ENCODE measurements at regions not wholly inside any gene's neighbourhood (a gene's known extent, or its start where the extent isn't known, plus 50 kb on each side); places are given as distances from the start of the nearest gene placed in this dataset.
"Not testable (repeated sequence)": the region's sequence is repeated elsewhere in the genome, so short reads cannot be mapped to it uniquely, and the experiment has no call there.

- peaks cover 20 to 22% of the 10 kb centered on the region in 2 experiments for H3K9me3 ChIP-seq (ENCODE audit: insufficient read depth in 2 of 2, low read depth in 1 of 2, low read length in 1 of 2)
- not testable (repeated sequence) for DNase-seq (ENCODE audit: low read depth in 1 of 2, low spot score in 2 of 2); H3K23ac ChIP-seq (ENCODE audit: insufficient read length)
Observed at GRCh38 chr15:20416618-20417017, 125.0 kb downstream of the GOLGA6L6 start.

GRCh38 chr15:20409667-20410198 lies 131.9 kb downstream of the GOLGA6L6 start:
- FAIRE-seq = not testable (repeated sequence)

More at GRCh38 chr15:20416618-20417017, 125.0 kb downstream of the GOLGA6L6 start:
- H3K79me2 ChIP-seq (ENCODE audit: control insufficient read depth in 1 of 2, insufficient read depth in 2 of 2, low read length in 2 of 2); H3K18ac ChIP-seq (ENCODE audit: extremely low read depth, low read length); H4K20me1 ChIP-seq (replicated peaks in 1 of 2; ENCODE audit: control insufficient read depth in 1 of 2, insufficient read depth in 2 of 2, low read length in 2 of 2); H3K79me1 ChIP-seq (ENCODE audit: low read depth, low read length); H3K56ac ChIP-seq (replicated peaks; ENCODE audit: insufficient read length, low read depth, low read length); H3K23me2 ChIP-seq (ENCODE audit: low read depth, low read length); H2BK12ac ChIP-seq (ENCODE audit: low read depth, low read length); H2AFZ ChIP-seq (ENCODE audit: low read length); H4K91ac ChIP-seq (replicated peaks; ENCODE audit: insufficient read length, low read length); H3K27me3 ChIP-seq (replicated peaks in 1 of 4; ENCODE audit: control insufficient read depth in 3 of 4, extremely low read depth in 1 of 4, insufficient read depth in 3 of 4, low read length in 3 of 4); H4K5ac ChIP-seq (ENCODE audit: insufficient read length, low read depth, low read length); H3K14ac ChIP-seq (ENCODE audit: insufficient read length); H2BK120ac ChIP-seq (replicated peaks; ENCODE audit: low read depth, low read length); H3K27ac ChIP-seq (ENCODE audit: low read depth, low read length); H3K4ac ChIP-seq (replicated peaks; ENCODE audit: insufficient read length, low read depth, low read length); H3K36me3 ChIP-seq (ENCODE audit: control insufficient read depth in 2 of 4, insufficient read depth in 4 of 4, low read length in 3 of 4); CTCF ChIA-PET (ENCODE audit: partially characterized antibody); H3K4me3 ChIP-seq (ENCODE audit: extremely low read depth in 1 of 4, insufficient read depth in 2 of 4, low read depth in 3 of 4, low read length in 4 of 4); FAIRE-seq; POLR2A ChIA-PET (ENCODE audit: partially characterized antibody); H3K4me1 ChIP-seq (replicated peaks in 1 of 4; ENCODE audit: control insufficient read depth in 3 of 4, insufficient read depth in 4 of 4, low read length in 3 of 4); H2AK5ac ChIP-seq (ENCODE audit: low read depth, low read length); H2BK20ac ChIP-seq (ENCODE audit: low read length); H4K8ac ChIP-seq (ENCODE audit: extremely low read depth, insufficient read depth, low read length); H3K9ac ChIP-seq (replicated peaks in 1 of 4; ENCODE audit: extremely low read depth in 1 of 4, low read depth in 3 of 4, low read length in 3 of 4); H2BK5ac ChIP-seq (ENCODE audit: low read depth, low read length); H3K4me2 ChIP-seq (ENCODE audit: insufficient read depth in 1 of 2, low read depth in 2 of 2, low read length in 2 of 2); H2BK15ac ChIP-seq (ENCODE audit: low read length): not testable (repeated sequence)
- 88% methylated on average over 7 of the region's 7 CpGs; no CpG with 5 or more reads in 1 of the 2 experiments for WGBS, 2 experiments (ENCODE audit: extremely low coverage in 1 of 2, insufficient coverage in 1 of 2, insufficient read length in 1 of 2, insufficient replicate concordance in 2 of 2, low coverage in 1 of 2, low lambda C conversion rate in 2 of 2, missing lambda C conversion rate in 1 of 2)

More at GRCh38 chr15:20409667-20410198, 131.9 kb downstream of the GOLGA6L6 start:
- H4K5ac ChIP-seq (ENCODE audit: insufficient read length, low read depth, low read length); H4K8ac ChIP-seq (ENCODE audit: extremely low read depth, insufficient read depth, low read length); H3K4ac ChIP-seq (replicated peaks; ENCODE audit: insufficient read length, low read depth, low read length); H3K23ac ChIP-seq (ENCODE audit: insufficient read length); H4K91ac ChIP-seq (replicated peaks; ENCODE audit: insufficient read length, low read length); H2BK15ac ChIP-seq (ENCODE audit: low read length); H2BK5ac ChIP-seq (ENCODE audit: low read depth, low read length); H2BK12ac ChIP-seq (ENCODE audit: low read depth, low read length); H3K4me3 ChIP-seq (ENCODE audit: extremely low read depth in 1 of 4, insufficient read depth in 2 of 4, low read depth in 3 of 4, low read length in 4 of 4); H3K27ac ChIP-seq (ENCODE audit: low read depth, low read length); H3K9ac ChIP-seq (replicated peaks in 1 of 4; ENCODE audit: extremely low read depth in 1 of 4, low read depth in 3 of 4, low read length in 3 of 4); DNase-seq (ENCODE audit: low read depth in 1 of 2, low spot score in 2 of 2); H2BK120ac ChIP-seq (replicated peaks; ENCODE audit: low read depth, low read length); H2AK5ac ChIP-seq (ENCODE audit: low read depth, low read length); H3K79me2 ChIP-seq (ENCODE audit: control insufficient read depth in 1 of 2, insufficient read depth in 2 of 2, low read length in 2 of 2); H3K14ac ChIP-seq (ENCODE audit: insufficient read length); H3K56ac ChIP-seq (replicated peaks; ENCODE audit: insufficient read length, low read depth, low read length); H3K18ac ChIP-seq (ENCODE audit: extremely low read depth, low read length); POLR2A ChIA-PET (ENCODE audit: partially characterized antibody); H3K4me2 ChIP-seq (ENCODE audit: insufficient read depth in 1 of 2, low read depth in 2 of 2, low read length in 2 of 2); CTCF ChIA-PET (ENCODE audit: partially characterized antibody); H3K27me3 ChIP-seq (replicated peaks in 1 of 4; ENCODE audit: control insufficient read depth in 3 of 4, extremely low read depth in 1 of 4, insufficient read depth in 3 of 4, low read length in 3 of 4); H3K36me3 ChIP-seq (ENCODE audit: control insufficient read depth in 2 of 4, insufficient read depth in 4 of 4, low read length in 3 of 4); H2AFZ ChIP-seq (ENCODE audit: low read length); H4K20me1 ChIP-seq (replicated peaks in 1 of 2; ENCODE audit: control insufficient read depth in 1 of 2, insufficient read depth in 2 of 2, low read length in 2 of 2); H2BK20ac ChIP-seq (ENCODE audit: low read length); H3K79me1 ChIP-seq (ENCODE audit: low read depth, low read length); H3K23me2 ChIP-seq (ENCODE audit: low read depth, low read length); H3K4me1 ChIP-seq (replicated peaks in 1 of 4; ENCODE audit: control insufficient read depth in 3 of 4, insufficient read depth in 4 of 4, low read length in 3 of 4): not testable (repeated sequence)
- peaks cover 13 to 20% of the 10 kb centered on the region in 2 experiments; a peak in 3 of 4 replicates for H3K9me3 ChIP-seq (ENCODE audit: insufficient read depth in 2 of 2, low read depth in 1 of 2, low read length in 1 of 2)
- 77% methylated on average over 4 of the region's 4 CpGs; no CpG with 5 or more reads in 1 of the 2 experiments for WGBS, 2 experiments (ENCODE audit: extremely low coverage in 1 of 2, insufficient coverage in 1 of 2, insufficient read length in 1 of 2, insufficient replicate concordance in 2 of 2, low coverage in 1 of 2, low lambda C conversion rate in 2 of 2, missing lambda C conversion rate in 1 of 2)
